Urothelium cell line (cell line): ENCODE measurements at regions not wholly inside any gene's neighbourhood (a gene's known extent, or its start where the extent isn't known, plus 50 kb on each side); places are given as distances from the start of the nearest gene placed in this dataset.

Source experiments
- DNase-seq: peaks from one replicate; pipeline ENCODE4 v3.0.0; 2011; ENCODE audit warnings: low spot score, mixed read lengths
- FAIRE-seq: peaks from 2 replicates; lab custom pipeline; 2011; peaks lifted over from hg19 to GRCh38; lab: Jason Lieb, UNC

- no peak for FAIRE-seq
- no peak for DNase-seq
These were observed 123.5 kb upstream of the CTAGE1 start for GRCh38 chr18:22541232-22541631.

DNA sequence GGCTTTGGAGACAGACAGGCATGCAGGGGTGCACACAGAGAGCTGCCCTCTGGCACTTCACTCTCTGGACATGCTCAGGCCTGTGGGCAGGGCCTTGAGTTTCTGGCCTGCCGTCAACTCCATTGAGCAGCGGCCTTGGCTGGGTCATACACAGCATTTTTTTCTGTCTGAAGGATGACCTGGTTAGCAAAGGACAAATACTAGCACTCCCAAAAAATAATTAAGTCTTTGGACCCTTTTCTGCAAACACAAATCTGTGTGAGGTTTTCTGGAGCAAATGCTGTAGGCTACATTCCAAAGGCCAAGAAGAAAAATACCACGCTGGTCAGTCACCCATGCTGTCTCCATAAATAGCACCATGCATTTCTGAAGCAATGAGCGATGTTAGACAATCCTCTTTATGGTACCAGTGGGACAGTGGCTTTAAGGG lies 124.7 kb upstream of the CTAGE1 start:
- FAIRE-seq (no peak), DNase-seq (no peak)

- FAIRE-seq (no peak), DNase-seq (no peak)
These were observed 126.1 kb upstream of the CTAGE1 start for GRCh38 chr18:22543769-22544168.

DNA sequence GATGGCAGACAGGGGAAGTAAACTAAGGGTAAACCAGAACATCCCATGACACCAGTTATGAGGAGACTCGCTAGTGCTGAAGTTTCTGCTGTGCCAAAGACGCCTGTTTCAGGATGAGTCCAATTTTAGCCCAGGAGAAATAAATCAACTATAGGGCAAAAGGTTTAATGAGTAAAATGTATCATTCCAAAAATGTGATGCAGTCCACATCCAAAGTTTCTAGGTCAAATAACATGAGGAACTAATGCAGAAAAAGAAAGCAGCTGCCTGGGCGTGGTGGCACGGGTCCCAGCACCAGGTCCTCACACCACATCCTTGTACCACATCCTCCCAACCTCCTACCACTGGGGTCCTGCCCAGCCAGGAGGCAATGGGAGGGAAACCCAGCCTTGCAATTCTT lies 126.9 kb upstream of the CTAGE1 start:
- FAIRE-seq (no peak), DNase-seq (no peak)

GRCh38 chr18:22545066-22545760 lies 127.5 kb upstream of the CTAGE1 start:
- FAIRE-seq, result no peak
- no peak for DNase-seq

DNA sequence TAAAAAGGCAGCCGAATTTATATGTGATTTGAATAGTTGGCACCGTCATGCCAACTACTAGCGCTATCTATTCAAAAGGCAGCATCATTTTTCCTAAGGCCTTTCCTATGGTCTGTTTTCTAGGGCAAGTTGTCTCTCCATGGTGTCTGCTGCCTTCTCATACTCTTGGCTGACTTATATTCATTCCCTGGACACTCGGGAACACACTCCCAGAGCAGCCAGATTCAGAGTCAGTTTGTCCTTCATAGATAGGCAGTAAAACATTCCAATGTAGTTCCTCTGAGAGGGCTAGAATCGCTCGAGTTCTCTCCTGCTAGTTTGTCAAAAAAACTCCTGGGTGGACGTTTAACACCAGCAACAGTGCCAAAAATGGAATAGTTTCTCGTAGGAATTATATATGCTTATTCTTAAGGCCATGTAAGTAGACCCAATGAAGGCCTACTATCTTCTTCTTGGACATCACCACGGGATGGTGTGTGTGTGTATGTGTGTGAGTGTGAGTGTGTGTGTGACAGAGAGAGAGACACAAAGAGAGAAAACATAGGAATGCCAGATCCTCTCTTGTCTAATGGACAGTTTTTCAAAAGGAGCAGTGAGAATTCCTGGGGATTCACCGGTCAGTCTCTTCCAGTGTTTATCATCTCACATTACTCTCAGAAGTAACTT lies 129.3 kb upstream of the CTAGE1 start:
- FAIRE-seq (no peak), DNase-seq (no peak)

DNA sequence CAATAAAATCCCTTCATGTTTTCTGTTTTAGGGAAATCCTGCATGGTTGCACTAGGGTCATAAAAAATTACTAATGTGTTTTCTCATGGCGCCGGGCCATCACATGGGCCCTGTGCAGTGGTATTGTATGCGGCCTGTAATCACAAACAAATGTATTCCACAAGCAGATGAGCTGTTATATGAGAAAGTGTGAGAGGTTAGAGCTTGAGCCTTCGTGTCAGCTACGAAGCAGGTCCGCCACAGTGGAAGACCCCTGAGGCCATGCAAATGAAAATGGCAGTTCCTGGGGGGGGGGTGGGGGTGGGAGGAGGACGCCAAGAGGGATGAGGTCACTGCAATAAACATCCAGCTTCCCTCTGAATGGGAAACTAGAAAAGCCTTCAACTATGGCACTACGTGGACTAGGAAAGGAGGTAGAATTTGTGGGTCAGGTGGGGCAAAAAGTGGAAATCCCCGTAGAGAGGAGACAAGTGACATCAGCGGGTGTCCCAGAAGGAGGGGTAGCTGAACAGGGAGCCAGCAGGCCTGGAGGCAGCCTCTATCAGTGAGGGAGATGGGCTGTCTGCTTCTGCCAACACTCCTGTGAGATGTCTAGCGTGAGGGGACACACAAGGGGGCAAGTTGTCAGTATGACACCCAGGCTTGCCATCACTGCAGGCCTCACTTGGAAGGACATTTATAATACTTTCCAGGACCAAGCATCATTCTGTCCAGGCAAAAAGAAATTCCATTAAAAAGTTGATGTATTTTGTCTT lies 130.3 kb upstream of the CTAGE1 start:
- no peak for FAIRE-seq

GRCh38 chr18:22549260-22549937 lies 131.7 kb upstream of the CTAGE1 start:
- FAIRE-seq, result no peak
- no peak for DNase-seq

More for the DNA sequence above, 130.3 kb upstream of the CTAGE1 start:
- DNase-seq, result no peak

GRCh38 chr18:22550366-22550765 lies 132.7 kb upstream of the CTAGE1 start:
- FAIRE-seq (no peak), DNase-seq (no peak)

- FAIRE-seq, result no peak
- DNase-seq, result no peak
These were observed 133.1 kb upstream of the CTAGE1 start for GRCh38 chr18:22550861-22551260.

- DNase-seq, result peak; percentile 74
- peak; percentile 5 for FAIRE-seq
These were observed 133.9 kb upstream of the CTAGE1 start for GRCh38 chr18:22551536-22552151.

DNA sequence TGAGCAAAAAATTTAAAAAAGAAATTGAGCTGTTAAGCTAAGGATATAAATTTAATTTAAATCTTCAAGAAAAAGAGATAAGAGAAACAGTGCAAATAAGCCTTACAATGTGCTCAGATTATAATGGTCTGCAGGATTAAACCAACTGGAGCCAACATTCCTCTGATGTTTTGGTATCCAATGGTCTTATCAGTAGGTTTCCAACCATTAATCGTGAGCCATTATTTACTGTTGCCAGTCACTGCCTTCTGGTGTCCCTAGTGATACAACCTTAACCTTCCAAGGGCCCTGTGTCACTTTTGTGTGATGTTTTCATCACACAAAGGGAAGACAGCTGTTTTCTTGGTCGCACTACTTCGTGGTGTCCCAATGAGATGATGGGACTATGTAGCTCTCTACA lies 134.5 kb upstream of the CTAGE1 start:
- FAIRE-seq, result no peak
- no peak for DNase-seq

- DNase-seq (no peak), FAIRE-seq (no peak)
These were observed 135.3 kb upstream of the CTAGE1 start for GRCh38 chr18:22552899-22553460.

- DNase-seq (peak; percentile 52), FAIRE-seq (peak; percentile 87)
These were observed 138.8 kb upstream of the CTAGE1 start for GRCh38 chr18:22556222-22557167.

- FAIRE-seq, result peak; percentile 44
These were observed 139.6 kb upstream of the CTAGE1 start for GRCh38 chr18:22557168-22557941.

GRCh38 chr18:22558945-22559385 lies 141.2 kb upstream of the CTAGE1 start:
- FAIRE-seq (no peak), DNase-seq (peak; percentile 56)

More at GRCh38 chr18:22557168-22557941, 139.6 kb upstream of the CTAGE1 start:
- no peak for DNase-seq

DNA sequence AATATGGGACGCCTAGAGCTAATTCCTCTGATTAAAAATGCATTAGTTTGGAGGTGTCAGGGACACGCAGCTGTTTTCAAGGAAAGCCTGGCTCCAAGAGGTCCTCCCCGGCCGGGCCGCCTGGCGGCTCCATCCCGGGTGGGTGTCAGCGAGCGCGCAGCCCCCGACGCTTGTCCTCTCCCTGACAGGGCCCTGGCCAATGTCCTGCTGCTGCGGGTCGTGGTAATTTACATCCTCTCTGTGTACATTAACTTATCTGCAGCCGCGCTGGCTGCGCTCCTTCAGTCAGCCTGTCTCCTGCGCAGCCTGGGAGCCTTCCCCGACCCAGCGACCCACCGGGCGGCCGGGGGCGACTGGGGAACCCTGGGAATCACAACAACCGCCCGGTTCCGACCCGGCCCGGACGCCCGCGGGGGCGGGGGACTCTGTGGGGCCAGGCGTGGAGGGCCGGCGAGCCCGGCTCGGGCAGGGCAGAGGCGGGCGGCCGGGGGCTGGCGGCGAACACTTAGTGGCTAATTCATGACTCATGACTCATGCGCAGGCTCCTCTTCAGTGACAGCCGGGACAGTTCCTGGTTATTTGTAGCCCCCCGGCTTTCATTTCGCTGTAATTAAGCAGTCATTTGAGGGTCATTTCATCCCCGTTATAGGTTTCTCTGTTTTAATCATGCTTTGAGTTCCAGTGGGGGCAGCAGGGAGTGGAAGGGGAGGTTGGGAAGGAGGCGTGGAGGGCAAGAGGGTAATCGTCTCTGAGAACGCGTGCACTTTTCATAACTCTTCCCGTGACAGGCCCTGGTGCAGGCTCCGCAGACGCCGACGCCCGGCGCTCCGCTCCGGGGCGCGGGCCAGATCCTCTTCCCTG lies 141.9 kb upstream of the CTAGE1 start:
- DNase-seq (peak; percentile 77), FAIRE-seq (peak; percentile 74)

GRCh38 chr18:22560275-22560610 lies 142.5 kb upstream of the CTAGE1 start:
- no peak for DNase-seq
- no peak for FAIRE-seq
